Body of pancreas (tissue), 4 donors: ENCODE measurements at regions not wholly inside any gene's neighbourhood (a gene's known extent, or its start where the extent isn't known, plus 50 kb on each side); places are given as distances from the start of the nearest gene placed in this dataset.

Experiments
- ATAC-seq: fragments of 150-250 bp; one replicate; pipeline ENCODE4 v1.9.1; 2016
- DNase-seq, 4 donors: peaks; one replicate each; pipeline ENCODE4 v3.0.0-alpha.2; 2019
- H3K27ac ChIP-seq, 4 donors: fragments of 200-600 bp; sonication (generic); 1 replicate in 3 of 4; 2 replicates in 1 of 4; pipeline versions ENCODE4 v1.5.1 to v1.6.1; 2016 to 2019; ENCODE audit warnings: mild to moderate bottlenecking in 1 of 4, mixed read lengths in 1 of 4, moderate library complexity in 1 of 4
- H3K27me3 ChIP-seq, 2 donors: fragments of 200-600 bp; sonication (generic); one replicate each; pipeline ENCODE4 v1.6.0; 2016; ENCODE audit warnings: mild to moderate bottlenecking in 1 of 2
- H3K36me3 ChIP-seq, 2 donors: fragments of 200-600 bp; sonication (generic); replicated peaks in 1 of 2; 2 replicates each; pipeline ENCODE4 v1.5.1; 2016; ENCODE audit warnings: low read depth in 2 of 2; ENCODE audit not compliant: insufficient read depth in 1 of 2
- H3K4me1 ChIP-seq: fragments of 200-600 bp; sonication (generic); one replicate; pipeline ENCODE4 v1.6.0; 2016
- H3K4me3 ChIP-seq, 2 donors: fragments of 200-600 bp; sonication (generic); 1 replicate in 1 of 2; 2 replicates in 1 of 2; pipeline ENCODE4 v1.5.1; 2016 to 2019
- H3K9me3 ChIP-seq, 3 donors: fragments of 200-600 bp; sonication (generic); 1 replicate in 2 of 3; 2 replicates in 1 of 3; pipeline ENCODE4 v1.5.1; 2016
- POLR2A ChIP-seq, 3 donors: fragments of 450-650 bp; IDR thresholded peaks; one replicate each; pipeline ENCODE4 v1.6.1; 2016; ENCODE audit warnings: antibody characterized with exemption in 3 of 3, mild to moderate bottlenecking in 2 of 3
- WGBS, 2 donors: methylation state at CpG; one replicate each; pipeline ENCODE4 v1.1.5; 2017; 5-methylcytosine and 5-hydroxymethylcytosine counted together
- intact Hi-C: fragments of 100-400 bp; cut with DNase I; formaldehyde crosslinking; loops from one replicate; pipeline ENCODE4 v1.15.1; 2023
- TF ChIP-seq, protein P1 (sequence below), 7 experiments: fragments of 450-650 bp in 4 of 7; fragments of 200-600 bp in 3 of 7; sonication (generic) in 3 of 7; IDR thresholded peaks; one replicate each; pipeline ENCODE4 v1.5.1; 2016 to 2019; ENCODE audit warnings: antibody characterized with exemption in 7 of 7

DNA sequence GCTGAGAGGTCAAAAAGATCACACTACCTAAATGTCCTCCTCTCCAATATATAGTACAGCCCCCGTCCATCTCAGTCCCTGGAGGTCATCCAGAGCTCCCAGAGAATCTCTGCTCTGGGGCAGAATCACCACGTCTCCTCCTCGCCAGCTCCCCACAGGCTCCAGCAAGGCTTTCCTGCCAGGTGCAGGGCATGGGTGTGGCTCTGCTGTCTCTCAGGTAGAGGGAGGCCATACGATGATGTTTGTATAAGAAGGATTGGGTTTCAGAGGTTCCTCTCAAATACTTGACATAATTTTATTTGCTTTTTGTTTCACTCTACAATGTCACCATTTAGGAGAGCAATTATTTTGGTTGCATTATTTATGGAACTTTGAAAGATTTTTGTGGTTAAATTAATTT lies 98.3 kb upstream of the PRSS58 start:
- ATAC-seq (no peak), DNase-seq (no peak)
- 63 to 69% methylated on average over 4 of the region's 4 CpGs for WGBS, 2 donors
- no peaks in the 10 kb centered on the region for H3K4me1 ChIP-seq
- no peaks in the 10 kb centered on the region for H3K36me3 ChIP-seq
- H3K9me3 ChIP-seq: no peaks in the 10 kb centered on the region
- no peak overlapping the region for H3K4me3 ChIP-seq
- intact Hi-C loops: no loop called here
- no peak overlapping the region for H3K27ac ChIP-seq
- H3K27me3 ChIP-seq: no peaks in the 10 kb centered on the region
- TF ChIP-seq, protein P1, sequence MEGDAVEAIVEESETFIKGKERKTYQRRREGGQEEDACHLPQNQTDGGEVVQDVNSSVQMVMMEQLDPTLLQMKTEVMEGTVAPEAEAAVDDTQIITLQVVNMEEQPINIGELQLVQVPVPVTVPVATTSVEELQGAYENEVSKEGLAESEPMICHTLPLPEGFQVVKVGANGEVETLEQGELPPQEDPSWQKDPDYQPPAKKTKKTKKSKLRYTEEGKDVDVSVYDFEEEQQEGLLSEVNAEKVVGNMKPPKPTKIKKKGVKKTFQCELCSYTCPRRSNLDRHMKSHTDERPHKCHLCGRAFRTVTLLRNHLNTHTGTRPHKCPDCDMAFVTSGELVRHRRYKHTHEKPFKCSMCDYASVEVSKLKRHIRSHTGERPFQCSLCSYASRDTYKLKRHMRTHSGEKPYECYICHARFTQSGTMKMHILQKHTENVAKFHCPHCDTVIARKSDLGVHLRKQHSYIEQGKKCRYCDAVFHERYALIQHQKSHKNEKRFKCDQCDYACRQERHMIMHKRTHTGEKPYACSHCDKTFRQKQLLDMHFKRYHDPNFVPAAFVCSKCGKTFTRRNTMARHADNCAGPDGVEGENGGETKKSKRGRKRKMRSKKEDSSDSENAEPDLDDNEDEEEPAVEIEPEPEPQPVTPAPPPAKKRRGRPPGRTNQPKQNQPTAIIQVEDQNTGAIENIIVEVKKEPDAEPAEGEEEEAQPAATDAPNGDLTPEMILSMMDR (IDR thresholded peaks at IDR 0.05): no peak
- TF ChIP-seq POLR2A (IDR thresholded peaks at IDR 0.05): no peak

DNA sequence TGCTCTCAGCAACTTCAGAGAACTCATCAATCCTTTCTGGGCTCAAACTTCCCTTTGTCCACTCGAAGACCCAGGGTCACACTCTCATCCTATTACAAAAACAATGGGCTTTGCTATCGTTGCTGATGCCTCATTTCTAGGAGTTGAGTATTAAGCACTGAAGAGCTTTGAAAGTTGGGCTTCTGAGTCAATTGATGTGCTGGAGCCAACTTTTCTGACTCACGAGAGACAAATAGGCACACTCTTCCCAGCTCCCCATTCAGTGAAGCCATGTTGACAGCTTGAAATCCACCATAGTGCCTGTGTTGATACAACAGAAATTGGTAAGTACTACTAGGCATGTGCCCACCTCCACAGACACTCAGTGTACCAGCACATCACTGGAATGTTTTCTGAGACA lies 97.5 kb upstream of the PRSS58 start:
- H3K27me3 ChIP-seq: no peaks in the 10 kb centered on the region
- WGBS, 2 donors: 66 to 70% methylated on average over 3 of the region's 3 CpGs
- H3K4me3 ChIP-seq: no peak overlapping the region
- no peak for ATAC-seq
- intact Hi-C loops: no loop called here
- H3K36me3 ChIP-seq: no peaks in the 10 kb centered on the region
- TF ChIP-seq POLR2A (IDR thresholded peaks at IDR 0.05): no peak
- TF ChIP-seq, protein P1 (IDR thresholded peaks at IDR 0.05): no peak
- DNase-seq: no peak
- no peaks in the 10 kb centered on the region for H3K9me3 ChIP-seq
- no peaks in the 10 kb centered on the region for H3K4me1 ChIP-seq
- H3K27ac ChIP-seq: no peak overlapping the region

DNA sequence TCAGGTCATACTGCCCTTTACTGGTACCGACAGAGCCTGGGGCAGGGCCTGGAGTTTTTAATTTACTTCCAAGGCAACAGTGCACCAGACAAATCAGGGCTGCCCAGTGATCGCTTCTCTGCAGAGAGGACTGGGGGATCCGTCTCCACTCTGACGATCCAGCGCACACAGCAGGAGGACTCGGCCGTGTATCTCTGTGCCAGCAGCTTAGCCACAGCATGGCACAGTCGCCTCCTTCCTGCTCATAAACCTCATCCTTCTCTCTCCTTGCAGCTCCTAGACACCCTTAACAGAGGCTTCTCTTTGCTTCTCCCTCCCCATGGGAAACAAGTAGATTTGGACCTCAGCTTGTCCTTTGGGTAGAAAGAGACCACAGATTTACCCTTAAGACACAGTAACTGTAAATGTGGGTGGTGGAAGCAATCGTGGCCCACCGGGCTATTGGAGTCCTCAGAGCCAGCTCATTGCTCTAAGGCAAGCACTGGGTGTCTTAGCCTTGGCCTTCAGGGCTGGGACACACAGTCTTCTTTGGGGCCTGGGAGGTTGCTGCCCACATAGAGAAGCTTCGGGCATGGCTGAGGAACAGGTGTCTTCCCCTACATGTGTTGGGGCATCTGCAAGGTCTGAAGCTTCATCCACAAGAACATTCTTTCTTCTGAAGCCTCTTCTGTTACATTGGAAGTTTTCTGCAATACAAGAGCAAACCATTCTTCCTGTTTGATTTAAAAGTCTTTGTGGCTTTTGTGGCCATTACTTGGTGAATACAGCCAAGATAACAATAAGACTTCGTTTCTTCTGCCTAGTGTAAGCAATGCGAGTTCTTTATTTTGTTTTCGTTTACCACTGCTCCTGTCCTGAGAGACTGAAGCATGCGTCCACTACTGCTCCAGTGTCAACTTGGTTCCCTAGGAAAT lies 95.5 kb upstream of the PRSS58 start:
- no peaks in the 10 kb centered on the region for H3K4me1 ChIP-seq
- intact Hi-C loops: no loop called here
- no peak for ATAC-seq
- TF ChIP-seq POLR2A (IDR thresholded peaks at IDR 0.05): no peak
- TF ChIP-seq, protein P1 (IDR thresholded peaks at IDR 0.05): no peak
- H3K4me3 ChIP-seq: no peak overlapping the region
- no peaks in the 10 kb centered on the region for H3K36me3 ChIP-seq
- H3K27ac ChIP-seq: no peak overlapping the region
- H3K9me3 ChIP-seq: no peaks in the 10 kb centered on the region
- H3K27me3 ChIP-seq: no peaks in the 10 kb centered on the region
- WGBS, 2 donors: 70 to 87% methylated on average over 15 of the region's 15 CpGs
- no peak for DNase-seq

DNA sequence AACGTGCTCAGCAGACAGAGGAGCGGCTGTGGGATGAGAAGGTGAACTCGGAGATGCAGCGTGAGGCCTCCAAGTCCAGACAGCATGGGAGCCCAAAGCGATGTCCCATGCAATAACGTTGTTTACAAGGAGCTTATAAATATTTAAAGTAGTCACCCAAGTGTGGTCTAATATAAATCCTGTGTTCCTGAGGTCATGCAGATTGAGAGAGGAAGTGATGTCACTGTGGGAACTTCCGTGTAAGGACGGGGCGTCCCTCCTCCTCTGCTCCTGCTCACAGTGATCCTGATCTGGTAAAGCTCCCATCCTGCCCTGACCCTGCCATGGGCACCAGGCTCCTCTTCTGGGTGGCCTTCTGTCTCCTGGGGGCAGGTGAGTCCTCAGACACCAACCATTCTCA lies 94.7 kb upstream of the PRSS58 start:
- DNase-seq (no peak), ATAC-seq (no peak)
- Histone ChIP-seq H3K27me3 (no peaks in the 10 kb centered on the region), H3K4me1 (no peaks in the 10 kb centered on the region), H3K27ac (no peak overlapping the region), H3K4me3 (no peak overlapping the region), H3K9me3 (no peaks in the 10 kb centered on the region), H3K36me3 (no peaks in the 10 kb centered on the region)
- intact Hi-C loops: no loop called here
- 76 to 87% methylated on average over 9 of the region's 9 CpGs for WGBS, 2 donors
- no peak for TF ChIP-seq POLR2A (IDR thresholded peaks at IDR 0.05)

DNA sequence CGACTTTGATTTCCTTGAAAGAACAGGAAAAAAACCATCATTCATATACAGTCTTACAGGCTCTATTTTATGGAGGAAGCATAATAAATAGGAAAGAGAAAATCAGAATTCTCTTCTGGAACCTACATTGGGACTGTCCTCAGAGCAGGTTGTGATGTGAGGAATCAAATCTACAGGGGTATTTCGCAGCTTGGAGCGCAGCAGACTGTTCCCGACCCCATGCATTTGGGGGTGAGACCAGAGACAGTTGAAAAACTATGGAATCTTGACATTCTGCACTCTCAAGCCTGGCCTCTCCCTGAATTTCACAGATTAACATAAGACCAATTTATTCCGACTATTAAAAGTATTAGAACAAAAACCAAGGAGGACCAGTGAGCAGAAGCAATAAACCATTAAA lies 93.3 kb upstream of the PRSS58 start:
- intact Hi-C loops: no loop called here
- Histone ChIP-seq H3K27ac (no peak overlapping the region), H3K27me3 (no peaks in the 10 kb centered on the region), H3K9me3 (no peaks in the 10 kb centered on the region), H3K36me3 (no peaks in the 10 kb centered on the region), H3K4me3 (no peak overlapping the region), H3K4me1 (no peaks in the 10 kb centered on the region)
- 79 to 86% methylated on average over 5 of the region's 5 CpGs for WGBS, 2 donors
- ATAC-seq (no peak), DNase-seq (no peak)
- TF ChIP-seq, protein P1 (IDR thresholded peaks at IDR 0.05): no peak
- no peak for TF ChIP-seq POLR2A (IDR thresholded peaks at IDR 0.05)
